ENCODE measurements at regions not wholly inside any gene's neighbourhood (a gene's known extent, or its start where the extent isn't known, plus 50 kb on each side); places are given as distances from the start of the nearest gene placed in this dataset.
"Not testable (repeated sequence)": the region's sequence is repeated elsewhere in the genome, so short reads cannot be mapped to it uniquely, and the experiment has no call there.

GRCh38 chr7:113633073-113633472 lies 285.7 kb downstream of the PPP1R3A start:
- DNase-seq (ENCODE audit: extremely low read depth in 1 of 11, low read depth in 9 of 11, low spot score in 4 of 11) = no peak

GRCh38 chr7:113628948-113629847 lies 289.6 kb downstream of the PPP1R3A start:
- no peak for DNase-seq (ENCODE audit: extremely low read depth in 1 of 11, low read depth in 9 of 11, low spot score in 4 of 11)

- DNase-seq (ENCODE audit: extremely low read depth in 1 of 11, low read depth in 9 of 11, low spot score in 4 of 11) = no peak
Observed at GRCh38 chr7:113625494-113626102, 293.2 kb downstream of the PPP1R3A start.

GRCh38 chr7:113622796-113623195 lies 296.0 kb downstream of the PPP1R3A start:
- DNase-seq (ENCODE audit: extremely low read depth in 1 of 11, low read depth in 9 of 11, low spot score in 4 of 11) = no peak

- no peak for DNase-seq (ENCODE audit: extremely low read depth in 1 of 11, low read depth in 9 of 11, low spot score in 4 of 11)
Observed at GRCh38 chr7:113610572-113610971, 308.2 kb downstream of the PPP1R3A start.

- DNase-seq (ENCODE audit: extremely low read depth in 1 of 11, low read depth in 9 of 11, low spot score in 4 of 11) = no peak
Observed at GRCh38 chr7:113608782-113609181, 310.0 kb downstream of the PPP1R3A start.

- no peak for DNase-seq (ENCODE audit: extremely low read depth in 1 of 11, low read depth in 9 of 11, low spot score in 4 of 11)
Observed at GRCh38 chr7:113606325-113606724, 312.5 kb downstream of the PPP1R3A start.

- not testable (repeated sequence) for DNase-seq (ENCODE audit: extremely low read depth in 1 of 11, low read depth in 9 of 11, low spot score in 4 of 11)
Observed at GRCh38 chr7:113600428-113600827, 318.4 kb downstream of the PPP1R3A start.

- not testable (repeated sequence) for DNase-seq (ENCODE audit: extremely low read depth in 1 of 11, low read depth in 9 of 11, low spot score in 4 of 11)
Observed at GRCh38 chr7:113593455-113593854, 325.4 kb downstream of the PPP1R3A start.

GRCh38 chr7:113592924-113593323 lies 325.9 kb downstream of the PPP1R3A start:
- DNase-seq (ENCODE audit: extremely low read depth in 1 of 11, low read depth in 9 of 11, low spot score in 4 of 11) = not testable (repeated sequence)

- no peak for DNase-seq (ENCODE audit: extremely low read depth in 1 of 11, low read depth in 9 of 11, low spot score in 4 of 11)
Observed at GRCh38 chr7:113582471-113582870, 336.3 kb downstream of the PPP1R3A start.

GRCh38 chr7:113563257-113563656 lies 355.6 kb downstream of the PPP1R3A start:
- DNase-seq (ENCODE audit: extremely low read depth in 1 of 11, low read depth in 9 of 11, low spot score in 4 of 11) = not testable (repeated sequence)

GRCh38 chr7:113562801-113563200 lies 356.0 kb downstream of the PPP1R3A start:
- DNase-seq (ENCODE audit: extremely low read depth in 1 of 11, low read depth in 9 of 11, low spot score in 4 of 11) = no peak

- no peak for DNase-seq (ENCODE audit: extremely low read depth in 1 of 11, low read depth in 9 of 11, low spot score in 4 of 11)
Observed at GRCh38 chr7:113562242-113562641, 356.6 kb downstream of the PPP1R3A start.

GRCh38 chr7:113561446-113561845 lies 357.4 kb downstream of the PPP1R3A start:
- DNase-seq (ENCODE audit: extremely low read depth in 1 of 11, low read depth in 9 of 11, low spot score in 4 of 11) = no peak

- DNase-seq (ENCODE audit: extremely low read depth in 1 of 11, low read depth in 9 of 11, low spot score in 4 of 11) = peak in 2 of 11 donors; percentile 5 to 21
Observed at GRCh38 chr7:113550966-113551365, 367.8 kb downstream of the PPP1R3A start.

- DNase-seq (ENCODE audit: extremely low read depth in 1 of 11, low read depth in 9 of 11, low spot score in 4 of 11) = no peak
Observed at GRCh38 chr7:113548561-113548960, 370.2 kb downstream of the PPP1R3A start.

GRCh38 chr7:113548137-113548536 lies 370.7 kb downstream of the PPP1R3A start:
- DNase-seq (ENCODE audit: extremely low read depth in 1 of 11, low read depth in 9 of 11, low spot score in 4 of 11) = peak in 1 of 11 donors; percentile 2

- no peak for DNase-seq (ENCODE audit: extremely low read depth in 1 of 11, low read depth in 9 of 11, low spot score in 4 of 11)
Observed at GRCh38 chr7:113521468-113521867, 397.3 kb downstream of the PPP1R3A start.

- DNase-seq (ENCODE audit: extremely low read depth in 1 of 11, low read depth in 9 of 11, low spot score in 4 of 11) = peak in 5 of 11 donors; percentile 1 to 17 (median 8)
Observed at GRCh38 chr7:113519472-113519871, 399.3 kb downstream of the PPP1R3A start.

Data from renal cortex interstitium (tissue), 11 donors.